B cell (primary cell): ENCODE measurements at regions not wholly inside any gene's neighbourhood (a gene's known extent, or its start where the extent isn't known, plus 50 kb on each side); places are given as distances from the start of the nearest gene placed in this dataset.

Experiments used
- CTCF ChIP-seq: fragments of 200-600 bp; IDR thresholded peaks from one replicate; pipeline ENCODE4 v1.8.0; 2022; ENCODE audit warnings: antibody characterized with exemption, mild to moderate bottlenecking
- EZH2 ChIP-seq: IDR thresholded peaks from 2 replicates; pipeline ENCODE4 v1.6.1; 2012; ENCODE audit warnings: borderline replicate concordance, low read depth, mild to moderate bottlenecking, moderate library complexity, low read length; ENCODE audit not compliant: insufficient read depth, poor library complexity, severe bottlenecking

GRCh38 chr11:23789938-23790371 is 706.9 kb upstream of the LUZP2 start:
- TF ChIP-seq CTCF: no peak
- no peak for TF ChIP-seq EZH2
